H9 (cell line): ENCODE measurements at regions not wholly inside any gene's neighbourhood (a gene's known extent, or its start where the extent isn't known, plus 50 kb on each side); places are given as distances from the start of the nearest gene placed in this dataset.

Source experiments
- DNase-seq: peaks from one replicate; pipeline ENCODE4 v3.0.0-alpha.2; 2017
- H2AFZ ChIP-seq: one replicate; pipeline ENCODE4 v1.6.1; 2013; ENCODE audit warnings: mild to moderate bottlenecking, low read length, control low read depth, moderate library complexity
- H2AK5ac ChIP-seq: 2 replicates; pipeline ENCODE4 v1.6.1; 2013; ENCODE audit warnings: low read length, control low read depth, mixed read lengths; ENCODE audit not compliant: insufficient read length
- H2BK120ac ChIP-seq: one replicate; pipeline ENCODE4 v1.6.1; 2013; ENCODE audit warnings: low read depth, mild to moderate bottlenecking, low read length, control low read depth, inconsistent platforms; ENCODE audit not compliant: poor library complexity, severe bottlenecking
- H2BK12ac ChIP-seq: 2 replicates; pipeline ENCODE4 v1.6.1; 2013; ENCODE audit warnings: low read length, control low read depth, mixed read lengths, low read depth; ENCODE audit not compliant: insufficient read length
- H2BK15ac ChIP-seq: 2 replicates; pipeline ENCODE4 v1.6.1; 2013; ENCODE audit warnings: low read depth, low read length, control low read depth
- H2BK20ac ChIP-seq: one replicate; pipeline ENCODE4 v1.6.1; 2013; ENCODE audit warnings: low read depth, mild to moderate bottlenecking, low read length, control low read depth, inconsistent platforms; ENCODE audit not compliant: poor library complexity, severe bottlenecking
- H2BK5ac ChIP-seq: 2 replicates; pipeline ENCODE4 v1.6.1; 2013; ENCODE audit warnings: low read length, control low read depth, mixed read lengths; ENCODE audit not compliant: insufficient read length
- H3K14ac ChIP-seq: 2 replicates; pipeline ENCODE4 v1.6.1; 2013; ENCODE audit warnings: low read length, control low read depth; ENCODE audit not compliant: insufficient read depth
- H3K18ac ChIP-seq: 2 replicates; pipeline ENCODE4 v1.6.1; 2013; ENCODE audit warnings: low read depth, mild to moderate bottlenecking, mixed read lengths, low read length, control low read depth; ENCODE audit not compliant: insufficient read length
- H3K23ac ChIP-seq: 2 replicates; pipeline ENCODE4 v1.6.1; 2013; ENCODE audit warnings: low read length, control low read depth, mixed read lengths, low read depth; ENCODE audit not compliant: insufficient read length
- H3K23me2 ChIP-seq: 2 replicates; pipeline ENCODE4 v1.6.1; 2013; ENCODE audit warnings: low read depth, mild to moderate bottlenecking, mixed read lengths, low read length, control low read depth; ENCODE audit not compliant: insufficient read length, poor library complexity, severe bottlenecking
- H3K27ac ChIP-seq: 2 replicates; pipeline ENCODE4 v1.5.1; 2013; ENCODE audit warnings: low read length, control low read depth, mixed read lengths, low read depth; ENCODE audit not compliant: insufficient read length
- H3K27me3 ChIP-seq: 2 replicates; pipeline ENCODE4 v1.6.1; 2013; ENCODE audit warnings: low read length, control low read depth, inconsistent platforms; ENCODE audit not compliant: insufficient read depth
- H3K4ac ChIP-seq: 2 replicates; pipeline ENCODE4 v1.6.1; 2013; ENCODE audit warnings: low read depth, mild to moderate bottlenecking, control low read depth, inconsistent platforms, low read length, moderate library complexity
- H3K4me1 ChIP-seq: 2 replicates; pipeline ENCODE4 v1.6.1; 2013; ENCODE audit warnings: low read length, control low read depth, inconsistent platforms; ENCODE audit not compliant: insufficient read depth
- H3K4me2 ChIP-seq: 2 replicates; pipeline ENCODE4 v1.6.1; 2013; ENCODE audit warnings: low read length, control low read depth, mixed read lengths; ENCODE audit not compliant: insufficient read length, insufficient read depth
- H3K56ac ChIP-seq: 2 replicates; pipeline ENCODE4 v1.6.1; 2013; ENCODE audit warnings: low read depth, mild to moderate bottlenecking, mixed read lengths, low read length, control low read depth; ENCODE audit not compliant: insufficient read length
- H3K79me1 ChIP-seq: 2 replicates; pipeline ENCODE4 v1.6.1; 2013; ENCODE audit warnings: low read depth, mild to moderate bottlenecking, moderate library complexity, low read length, control low read depth, inconsistent platforms; ENCODE audit not compliant: insufficient read depth, poor library complexity, severe bottlenecking
- H3K79me2 ChIP-seq: 2 replicates; pipeline ENCODE4 v1.6.1; 2013; ENCODE audit warnings: low read length, control low read depth, inconsistent platforms; ENCODE audit not compliant: insufficient read depth
- H3K9ac ChIP-seq: 2 replicates; pipeline ENCODE4 v1.6.1; 2013; ENCODE audit warnings: low read length, control low read depth, mixed read lengths; ENCODE audit not compliant: insufficient read length; ENCODE audit errors: extremely low read depth
- H3K9me3 ChIP-seq: one replicate; pipeline ENCODE4 v1.6.1; 2013; ENCODE audit warnings: low read depth, low read length, inconsistent platforms; ENCODE audit not compliant: control insufficient read depth
- H3T11ph ChIP-seq: one replicate; pipeline ENCODE4 v1.6.1; 2013; ENCODE audit warnings: mild to moderate bottlenecking, low read length, control low read depth, inconsistent platforms
- H4K20me1 ChIP-seq: one replicate; pipeline ENCODE4 v1.6.1; 2013; ENCODE audit not compliant: control insufficient read depth, insufficient read length, insufficient read depth
- H4K5ac ChIP-seq: 2 replicates; pipeline ENCODE4 v1.6.1; 2013; ENCODE audit warnings: low read depth, mild to moderate bottlenecking, mixed read lengths, low read length, control low read depth; ENCODE audit not compliant: insufficient read length
- H4K8ac ChIP-seq: replicated peaks from 2 replicates; pipeline ENCODE4 v1.6.1; 2013; ENCODE audit warnings: low read length, control low read depth, mixed read lengths, low read depth; ENCODE audit not compliant: insufficient read length
- H4K91ac ChIP-seq: 2 replicates; pipeline ENCODE4 v1.6.1; 2013; ENCODE audit warnings: low read depth, mild to moderate bottlenecking, moderate library complexity, mixed read lengths, low read length, control low read depth; ENCODE audit not compliant: insufficient read length
- H3K27ac Mint-ChIP-seq, 3 experiments: 2 replicates in 2 of 3; 3 replicates in 1 of 3; pipeline ENCODE4 v1.8.0; 2020 to 2021; ENCODE audit warnings: mixed read lengths in 3 of 3, mild to moderate bottlenecking in 1 of 3, moderate library complexity in 1 of 3
- H3K27me3 Mint-ChIP-seq: 2 replicates; pipeline ENCODE4 v1.8.0; 2021; ENCODE audit warnings: low read depth, mild to moderate bottlenecking, moderate library complexity, mixed read lengths
- H3K36me3 Mint-ChIP-seq, 3 experiments: 2 replicates in 2 of 3; 3 replicates in 1 of 3; pipeline ENCODE4 v1.8.0; 2020 to 2021; ENCODE audit warnings: low read depth in 3 of 3, mixed read lengths in 3 of 3; ENCODE audit not compliant: insufficient read depth in 1 of 3
- H3K4me1 Mint-ChIP-seq, 2 experiments: 2 replicates each; pipeline ENCODE4 v1.8.0; 2020; ENCODE audit warnings: mixed read lengths in 2 of 2
- H3K4me3 Mint-ChIP-seq, 2 experiments: 2 replicates in 1 of 2; 3 replicates in 1 of 2; pipeline ENCODE4 v1.8.0; 2020 to 2021; ENCODE audit warnings: mild to moderate bottlenecking in 2 of 2, mixed read lengths in 2 of 2, moderate library complexity in 1 of 2
- H3K9me3 Mint-ChIP-seq, 2 experiments: 2 replicates in 1 of 2; 3 replicates in 1 of 2; pipeline ENCODE4 v1.8.0; 2020; ENCODE audit warnings: mild to moderate bottlenecking in 2 of 2, mixed read lengths in 2 of 2, moderate library complexity in 1 of 2
- CTCF ChIP-seq: fragments of 200-600 bp; sonication (generic); conservative IDR thresholded peaks from 3 replicates; pipeline ENCODE4 v1.8.0; 2021; ENCODE audit warnings: antibody characterized with exemption, mild to moderate bottlenecking
- WGBS: extraction: QIAGEN DNeasy Blood & Tissue Kit; methylation state at CpG from one replicate; pipeline ENCODE4 v1.1.7; 2013; ENCODE audit warnings: missing lambda C conversion rate, low lambda C conversion rate, mixed read lengths; ENCODE audit not compliant: insufficient read length; ENCODE audit errors: extremely low coverage; 5-methylcytosine and 5-hydroxymethylcytosine counted together

DNA sequence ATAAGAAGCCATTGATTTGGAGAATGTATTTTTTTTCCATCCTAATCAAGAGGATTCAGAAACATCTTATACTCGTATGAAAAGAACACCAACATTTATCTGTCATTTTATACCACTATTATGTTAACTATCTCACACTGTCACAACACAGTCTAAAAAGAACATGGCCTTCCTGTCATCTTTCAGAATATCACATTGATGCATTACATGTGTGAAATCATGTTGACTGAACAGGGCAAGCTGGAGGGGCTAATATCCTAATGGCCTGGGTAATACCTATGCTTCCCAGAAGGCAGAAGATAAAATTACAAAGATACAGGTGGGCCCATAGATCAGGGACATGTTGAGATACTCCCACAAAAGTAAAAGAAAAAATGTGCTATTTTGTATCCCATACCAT is 611.7 kb downstream of the STIM2 start:
- no peaks in the 10 kb centered on the region for H3K9me3 ChIP-seq
- H2AK5ac ChIP-seq = no peak overlapping the region
- TF ChIP-seq CTCF = no peak
- Mint-ChIP-seq H3K9me3 (no peaks in the 10 kb centered on the region), H3K27ac (no peak overlapping the region), H3K4me3 (no peak overlapping the region), H3K27me3 (no peaks in the 10 kb centered on the region), H3K4me1 (peaks cover 7 to 8% of the 10 kb centered on the region in 2 experiments; a peak in 3 of 4 replicates), H3K36me3 (no peaks in the 10 kb centered on the region; a peak in 1 of 7 replicates)
- H3K79me2 ChIP-seq = no peaks in the 10 kb centered on the region
- H3K56ac ChIP-seq = no peak overlapping the region
- no peaks in the 10 kb centered on the region for H3K23me2 ChIP-seq
- H2BK20ac ChIP-seq = no peak overlapping the region
- no peak overlapping the region for H2BK15ac ChIP-seq
- no peak overlapping the region for H3T11ph ChIP-seq
- H3K4me2 ChIP-seq = no peak overlapping the region
- no peak overlapping the region for H2BK12ac ChIP-seq
- no peak overlapping the region for H3K9ac ChIP-seq
- H3K18ac ChIP-seq = no peak overlapping the region
- H4K5ac ChIP-seq = no peak overlapping the region
- no peak overlapping the region for H4K91ac ChIP-seq
- no peak overlapping the region for H4K8ac ChIP-seq
- no peak overlapping the region for H2AFZ ChIP-seq
- H3K27me3 ChIP-seq = no peaks in the 10 kb centered on the region
- DNase-seq = no peak
- H3K14ac ChIP-seq = no peak overlapping the region
- no peaks in the 10 kb centered on the region for H3K79me1 ChIP-seq
- WGBS = no CpG with 5 or more reads among the region's 1 CpG
- H3K23ac ChIP-seq = no peak overlapping the region
- H3K27ac ChIP-seq = no peak overlapping the region
- H2BK5ac ChIP-seq = no peak overlapping the region
- no peak overlapping the region for H2BK120ac ChIP-seq
- H3K4ac ChIP-seq = no peak overlapping the region
- H3K4me1 ChIP-seq = peaks cover 2% of the 10 kb centered on the region; the same call in 1 of the 2 replicates
- no peaks in the 10 kb centered on the region for H4K20me1 ChIP-seq
